ENCODE measurements at regions not wholly inside any gene's neighbourhood (a gene's known extent, or its start where the extent isn't known, plus 50 kb on each side); places are given as distances from the start of the nearest gene placed in this dataset.

GRCh38 chr5:155103146-155103545, 89.6 kb downstream of the KIF4B start:
- FAIRE-seq (no peak), DNase-seq (ENCODE audit: low read depth in 1 of 2, low spot score in 2 of 2) (no peak)
- Histone ChIP-seq H3K27me3 (replicated peaks in 1 of 4; ENCODE audit: control insufficient read depth in 3 of 4, extremely low read depth in 1 of 4, insufficient read depth in 3 of 4, low read length in 3 of 4) (no peaks in the 10 kb centered on the region), H2BK5ac (ENCODE audit: low read depth, low read length) (no peak overlapping the region), H3K79me1 (ENCODE audit: low read depth, low read length) (no peaks in the 10 kb centered on the region), H3K18ac (ENCODE audit: extremely low read depth, low read length) (no peak overlapping the region), H3K4me2 (ENCODE audit: insufficient read depth in 1 of 2, low read depth in 2 of 2, low read length in 2 of 2) (no peak overlapping the region), H3K9me3 (ENCODE audit: insufficient read depth in 2 of 2, low read depth in 1 of 2, low read length in 1 of 2) (no peaks in the 10 kb centered on the region), H3K14ac (ENCODE audit: insufficient read length) (no peak overlapping the region), H3K9ac (replicated peaks in 1 of 4; ENCODE audit: extremely low read depth in 1 of 4, low read depth in 3 of 4, low read length in 3 of 4) (no peak overlapping the region), H4K20me1 (replicated peaks in 1 of 2; ENCODE audit: control insufficient read depth in 1 of 2, insufficient read depth in 2 of 2, low read length in 2 of 2) (no peaks in the 10 kb centered on the region), H4K5ac (ENCODE audit: insufficient read length, low read depth, low read length) (no peak overlapping the region), H3K36me3 (ENCODE audit: control insufficient read depth in 2 of 4, insufficient read depth in 4 of 4, low read length in 3 of 4) (no peaks in the 10 kb centered on the region), H4K91ac (replicated peaks; ENCODE audit: insufficient read length, low read length) (no peak overlapping the region), H3K27ac (ENCODE audit: low read depth, low read length) (no peak overlapping the region), H3K56ac (replicated peaks; ENCODE audit: insufficient read length, low read depth, low read length) (no peak overlapping the region), H4K8ac (ENCODE audit: extremely low read depth, insufficient read depth, low read length) (no peak overlapping the region), H3K23ac (ENCODE audit: insufficient read length) (no peak overlapping the region), H3K23me2 (ENCODE audit: low read depth, low read length) (no peaks in the 10 kb centered on the region), H3K4me3 (ENCODE audit: extremely low read depth in 1 of 4, insufficient read depth in 2 of 4, low read depth in 3 of 4, low read length in 4 of 4) (no peak overlapping the region), H3K4ac (replicated peaks; ENCODE audit: insufficient read length, low read depth, low read length) (no peak overlapping the region), H2AK5ac (ENCODE audit: low read depth, low read length) (no peak overlapping the region), H2BK120ac (replicated peaks; ENCODE audit: low read depth, low read length) (no peak overlapping the region), H3K79me2 (ENCODE audit: control insufficient read depth in 1 of 2, insufficient read depth in 2 of 2, low read length in 2 of 2) (no peaks in the 10 kb centered on the region), H3K4me1 (replicated peaks in 1 of 4; ENCODE audit: control insufficient read depth in 3 of 4, insufficient read depth in 4 of 4, low read length in 3 of 4) (no peaks in the 10 kb centered on the region), H2BK20ac (ENCODE audit: low read length) (no peak overlapping the region), H2BK12ac (ENCODE audit: low read depth, low read length) (no peak overlapping the region), H2AFZ (ENCODE audit: low read length) (no peak overlapping the region), H2BK15ac (ENCODE audit: low read length) (no peak overlapping the region)
- CTCF ChIA-PET (ENCODE audit: partially characterized antibody) = interaction anchor here (0.9 to 1.8 kb wide), 2 partner anchors 11 to 12 kb away, joined by 4 to 7 read pairs; no protein-coding TSS in a partner anchor
- no peak for TF ChIP-seq FOSL1 (IDR thresholded peaks at IDR 0.05; ENCODE audit: insufficient read depth, low read depth, low read length)
- TF ChIP-seq SP2 (IDR thresholded peaks at IDR 0.05; ENCODE audit: low read length) = no peak
- no peak for TF ChIP-seq TAF1 (IDR thresholded peaks at IDR 0.05; ENCODE audit: low read depth, low read length)
- no peak for TF ChIP-seq CTCF (IDR thresholded peaks at IDR 0.05; ENCODE audit: control extremely low read depth in 1 of 3, insufficient read depth in 1 of 3, low read depth in 1 of 3, low read length in 3 of 3)
- no peak for TF ChIP-seq EP300 (IDR thresholded peaks at IDR 0.05; ENCODE audit: borderline replicate concordance in 1 of 2, low read depth in 2 of 2, low read length in 2 of 2)
- no peak for TF ChIP-seq RNF2 (IDR thresholded peaks at IDR 0.05; ENCODE audit: borderline replicate concordance, low read depth, low read length, missing control alignments, poor library complexity, severe bottlenecking)
- TF ChIP-seq GTF2F1 (IDR thresholded peaks at IDR 0.05; ENCODE audit: borderline replicate concordance, low read depth, low read length) = no peak
- TF ChIP-seq E2F6 (IDR thresholded peaks at IDR 0.05) = no peak
- WGBS, 2 experiments (ENCODE audit: extremely low coverage in 1 of 2, insufficient coverage in 1 of 2, insufficient read length in 1 of 2, insufficient replicate concordance in 2 of 2, low coverage in 1 of 2, low lambda C conversion rate in 2 of 2, missing lambda C conversion rate in 1 of 2) = 89% methylated on average over 4 of the region's 4 CpGs; no CpG with 5 or more reads in 1 of the 2 experiments
- POLR2A ChIA-PET (ENCODE audit: partially characterized antibody) = no interaction called here

Data from H1 (cell line).